Renal cortex interstitium (tissue), 11 donors: ENCODE measurements at regions not wholly inside any gene's neighbourhood (a gene's known extent, or its start where the extent isn't known, plus 50 kb on each side); places are given as distances from the start of the nearest gene placed in this dataset.
"Not testable (repeated sequence)": the region's sequence is repeated elsewhere in the genome, so short reads cannot be mapped to it uniquely, and the experiment has no call there.

Experiments
- DNase-seq, 11 donors: peaks; one replicate each; pipeline ENCODE4 v3.0.0-alpha.2; 2013; ENCODE audit warnings: low read depth in 9 of 11, low spot score in 4 of 11; ENCODE audit errors: extremely low read depth in 1 of 11

DNA sequence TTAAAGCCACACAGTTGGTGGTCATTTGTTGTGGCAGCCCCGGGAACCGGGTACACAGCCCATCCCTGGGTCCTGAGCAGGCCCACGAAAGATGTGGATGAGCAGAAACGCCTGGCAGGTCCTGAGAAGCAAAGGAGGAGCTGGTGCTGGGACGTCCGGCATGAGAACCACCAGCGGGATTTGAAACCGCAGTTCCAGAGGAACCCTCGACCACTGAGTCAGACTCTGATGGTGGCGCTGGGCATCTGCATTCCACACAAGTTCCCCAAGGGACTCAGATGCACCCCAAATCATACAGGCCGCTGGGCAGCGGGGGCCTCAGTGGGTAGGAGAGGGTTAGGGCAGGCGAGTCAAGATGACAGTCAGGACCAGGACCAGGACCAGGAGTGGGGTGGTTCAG is 363.0 kb downstream of the SHANK2 start:
- no peak for DNase-seq

DNA sequence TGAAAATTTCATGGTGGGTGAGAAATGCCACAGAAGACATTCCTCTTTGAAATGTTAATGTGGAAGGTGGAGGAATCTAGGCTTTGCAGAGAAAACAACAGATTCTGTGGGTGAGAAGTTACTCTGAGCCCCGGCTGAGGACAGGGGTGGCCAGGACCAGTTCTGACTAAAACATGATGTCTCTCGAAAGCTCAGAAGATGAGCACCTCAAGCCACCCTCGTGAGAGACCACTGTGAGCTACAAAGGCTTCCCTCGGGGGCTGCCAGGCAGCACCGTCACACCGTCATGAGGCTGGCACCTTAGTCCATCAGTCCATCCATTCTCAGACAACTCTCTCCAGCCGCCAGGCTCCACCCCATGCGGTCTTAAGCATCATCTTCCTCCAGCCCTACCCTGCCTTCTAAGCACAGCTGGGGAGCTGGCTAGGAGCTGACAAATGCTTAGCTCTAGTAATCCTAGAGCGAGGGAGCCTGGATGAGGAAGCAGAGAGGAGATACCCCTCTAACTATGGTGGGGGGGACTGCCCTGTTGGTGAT is 360.5 kb downstream of the SHANK2 start:
- DNase-seq = no peak

DNA sequence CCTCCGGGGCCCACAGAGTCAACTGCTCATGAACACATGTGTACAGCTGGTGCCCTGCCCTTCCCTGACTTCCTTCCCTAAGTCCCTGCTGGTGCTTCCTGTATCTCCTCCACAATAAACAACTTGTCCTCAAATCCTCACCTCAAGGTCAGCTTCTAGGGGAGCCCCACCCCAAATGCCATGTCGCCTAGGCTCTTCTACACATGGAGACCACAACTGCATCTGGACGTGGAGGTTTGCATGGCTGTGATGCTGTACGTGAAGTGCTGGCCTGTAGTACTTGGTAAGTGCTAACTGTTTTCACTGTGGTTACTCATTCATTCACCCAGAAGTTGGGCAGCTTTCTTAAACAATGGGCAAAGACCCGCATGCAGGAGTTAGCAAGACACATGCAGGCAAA is 359.5 kb downstream of the SHANK2 start:
- no peak for DNase-seq

DNA sequence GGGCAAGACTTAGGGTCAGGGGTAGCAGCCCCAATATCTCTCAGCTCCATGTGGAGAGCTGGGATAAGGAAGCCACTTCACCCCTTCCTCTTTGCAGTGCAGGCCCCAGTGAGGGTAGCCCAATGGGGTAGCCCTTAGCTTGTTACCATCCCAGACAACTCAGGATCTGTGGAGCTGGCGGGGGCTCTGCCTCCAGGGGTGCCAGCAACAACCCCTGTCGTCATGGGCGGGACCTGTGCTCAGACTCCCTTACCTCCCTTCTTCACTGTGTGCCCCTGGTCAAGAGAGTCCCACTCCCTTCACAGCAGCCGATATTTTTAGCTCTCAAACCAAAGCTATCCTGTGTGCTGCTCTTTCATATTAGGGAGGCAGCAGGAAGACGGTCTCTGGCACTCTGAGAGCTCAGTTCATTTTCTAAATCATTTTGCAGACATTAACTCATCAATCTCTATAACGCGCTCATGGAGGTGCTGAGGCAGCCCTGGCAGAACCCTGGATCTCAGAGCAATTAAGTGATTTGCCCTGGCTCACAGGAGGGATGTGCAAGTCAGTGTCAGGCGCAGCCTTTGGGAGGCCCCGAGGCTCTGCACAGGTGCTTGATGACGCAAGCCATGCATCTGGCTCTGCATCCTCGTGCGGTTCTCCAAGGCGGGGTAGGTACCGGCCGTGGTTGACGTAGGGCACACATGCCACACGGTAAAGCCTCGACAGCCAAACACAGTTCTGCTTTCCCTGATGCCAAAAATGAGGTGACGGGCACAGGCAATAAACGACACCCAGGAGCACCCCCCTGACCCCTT is 357.6 kb downstream of the SHANK2 start:
- no peak for DNase-seq

DNA sequence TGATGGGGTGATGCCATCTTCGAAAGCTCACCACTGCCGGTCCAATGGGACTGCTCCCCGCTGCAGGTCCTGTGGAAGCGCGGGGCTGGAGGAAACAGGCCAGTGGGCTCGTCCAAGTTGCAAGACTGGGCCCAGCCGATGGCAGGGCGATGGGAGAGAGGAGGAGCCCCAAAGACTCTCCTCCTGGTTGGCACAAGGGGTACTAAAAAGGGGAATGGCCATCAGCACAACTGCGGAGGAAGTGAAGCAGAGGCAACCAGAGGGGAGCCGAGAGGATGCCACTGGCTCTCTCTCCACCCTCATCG is 357.1 kb downstream of the SHANK2 start:
- DNase-seq = no peak

DNA sequence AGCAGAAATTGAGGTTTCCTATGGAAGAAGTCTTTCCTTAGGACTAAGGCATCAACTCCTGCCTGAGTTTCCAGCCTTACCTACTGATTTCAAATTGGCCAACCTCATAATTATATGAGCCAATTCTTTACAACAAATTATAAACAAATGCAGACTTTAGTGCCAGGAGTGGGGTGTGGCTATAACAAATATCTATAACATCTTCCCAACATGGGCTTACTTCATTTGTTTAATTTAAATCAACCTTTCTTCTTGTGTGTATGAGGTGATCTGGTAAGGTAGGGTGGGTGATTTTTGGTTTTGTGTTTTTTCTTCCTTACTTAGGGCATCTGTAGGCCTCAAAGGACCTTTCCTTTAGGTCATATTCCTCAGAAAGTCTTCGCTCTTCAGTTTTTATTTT is 354.9 kb downstream of the SHANK2 start:
- no peak for DNase-seq

DNA sequence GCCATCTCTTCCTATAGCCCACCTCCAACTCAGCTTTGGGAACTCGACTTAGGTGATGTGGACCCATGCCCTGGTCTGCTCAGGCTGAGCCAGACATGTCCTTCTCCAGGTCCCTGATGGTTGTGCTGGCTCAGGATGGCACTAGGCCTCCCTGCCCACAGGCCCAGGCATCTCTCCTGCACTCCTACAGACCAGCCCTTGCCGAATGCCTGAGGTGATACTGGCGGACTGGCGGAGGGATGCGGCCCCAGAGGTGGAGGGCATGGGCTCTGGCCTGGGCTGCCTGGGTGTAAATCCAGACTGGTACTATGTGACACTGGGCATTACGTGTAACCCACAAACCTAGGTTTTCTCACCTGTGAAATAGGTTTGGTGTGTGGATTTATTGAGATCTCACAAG is 352.8 kb downstream of the SHANK2 start:
- DNase-seq = no peak

DNA sequence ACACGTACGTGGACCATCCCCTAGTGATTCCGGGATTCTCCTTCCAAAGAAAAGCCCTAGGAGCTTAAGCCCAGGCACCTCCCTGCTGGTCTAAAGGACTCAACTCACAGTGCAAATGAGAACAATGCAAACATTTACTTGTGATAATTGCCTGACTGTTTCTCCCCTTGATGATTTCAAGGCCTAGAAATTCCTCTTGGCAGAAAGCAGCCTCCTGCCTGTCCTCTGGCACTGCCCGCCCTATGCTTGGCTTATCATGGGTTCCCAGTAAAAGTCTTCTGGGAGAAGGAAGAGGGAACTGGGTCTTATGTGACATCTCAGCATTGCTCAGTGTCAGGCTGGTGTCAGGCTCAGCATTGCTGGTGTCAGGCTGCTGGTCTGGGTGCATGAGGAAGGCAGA is 351.8 kb downstream of the SHANK2 start:
- no peak for DNase-seq

DNA sequence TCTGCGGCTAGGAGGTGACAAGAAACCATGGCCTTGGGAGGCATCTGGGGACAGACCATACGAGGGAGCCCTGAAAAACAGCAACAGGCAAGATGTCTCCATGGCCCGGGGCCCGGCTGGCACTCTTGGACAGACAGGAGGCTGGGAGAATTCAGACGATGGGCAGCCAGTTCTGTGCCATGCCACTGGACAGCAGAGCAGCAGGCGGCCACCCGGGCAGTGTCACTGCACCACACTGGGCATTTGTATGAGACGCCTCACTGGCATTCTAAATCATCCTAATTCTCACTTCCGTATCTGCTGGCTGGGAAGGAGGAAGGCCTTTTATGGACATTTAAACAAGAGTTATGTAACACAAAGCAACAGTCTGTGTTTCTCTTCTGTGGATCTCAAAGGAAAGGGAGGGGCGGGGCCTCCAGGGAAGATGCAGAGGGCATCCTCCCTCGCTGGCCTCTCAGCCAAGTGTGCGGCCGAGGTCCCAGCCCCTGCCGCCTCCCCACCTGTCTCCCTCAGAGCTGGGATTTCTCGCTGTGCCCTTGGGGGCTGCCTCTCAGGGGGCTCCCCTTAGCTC is 350.3 kb downstream of the SHANK2 start:
- DNase-seq = peak in 3 of 11 donors; percentile 20 to 34 (median 29)

DNA sequence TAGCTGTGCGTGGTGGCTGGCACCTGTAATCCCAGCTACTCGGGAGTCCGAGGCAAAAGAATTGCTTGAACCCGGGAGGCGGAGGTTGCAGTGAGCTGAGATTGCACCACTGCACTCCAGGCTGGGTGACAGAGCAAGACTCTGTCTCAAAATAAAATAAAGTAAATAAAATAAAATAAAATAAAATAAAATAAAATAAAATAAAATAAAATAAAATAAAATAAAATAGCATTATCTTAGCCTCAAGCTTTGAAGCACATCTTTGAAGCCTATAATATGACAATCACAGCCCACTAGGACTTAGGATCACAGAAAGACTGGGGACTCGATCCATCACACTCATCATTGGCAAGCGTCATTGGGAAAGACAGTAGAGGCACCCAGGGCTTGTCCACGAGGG is 349.1 kb downstream of the SHANK2 start:
- DNase-seq = not testable (repeated sequence)

DNA sequence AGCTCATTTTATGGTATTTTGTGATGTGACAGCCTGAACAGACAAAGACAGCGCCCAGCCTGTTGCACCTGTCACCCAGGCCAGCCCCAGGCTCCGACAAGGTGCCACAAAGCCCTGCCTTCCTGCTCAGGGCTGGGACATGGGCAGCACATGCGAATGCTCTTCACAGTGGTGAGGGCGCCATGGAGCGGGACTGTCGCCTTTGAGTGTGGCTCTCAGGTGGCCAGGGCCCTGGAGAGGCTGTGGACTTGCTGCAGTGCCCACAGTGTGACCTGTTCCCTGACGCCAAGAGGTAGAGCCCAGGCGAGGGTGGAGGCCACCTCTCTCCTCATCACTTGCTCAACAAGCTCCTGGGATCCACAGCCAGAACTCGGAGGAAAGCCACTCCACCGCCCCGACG is 346.3 kb downstream of the SHANK2 start:
- DNase-seq = no peak

DNA sequence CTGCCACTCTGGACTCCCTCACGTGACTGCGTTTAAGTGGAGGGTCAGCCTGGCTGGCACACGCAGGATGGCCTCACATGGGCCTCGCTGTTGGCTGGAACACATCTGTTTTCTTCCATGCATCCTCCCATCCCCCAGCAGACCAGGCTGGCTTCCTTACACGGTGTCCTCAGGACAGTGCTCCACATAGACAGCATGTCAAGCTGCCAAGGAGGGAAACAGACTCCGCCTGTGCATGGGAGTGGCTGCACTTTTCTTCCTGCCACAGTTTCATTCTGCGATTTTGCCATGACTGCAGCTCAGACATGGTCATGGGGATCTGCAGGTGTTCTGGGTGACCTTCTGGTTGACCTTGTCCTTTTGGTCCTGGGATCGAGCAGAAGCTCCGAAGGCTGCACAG is 344.2 kb downstream of the SHANK2 start:
- DNase-seq = no peak

DNA sequence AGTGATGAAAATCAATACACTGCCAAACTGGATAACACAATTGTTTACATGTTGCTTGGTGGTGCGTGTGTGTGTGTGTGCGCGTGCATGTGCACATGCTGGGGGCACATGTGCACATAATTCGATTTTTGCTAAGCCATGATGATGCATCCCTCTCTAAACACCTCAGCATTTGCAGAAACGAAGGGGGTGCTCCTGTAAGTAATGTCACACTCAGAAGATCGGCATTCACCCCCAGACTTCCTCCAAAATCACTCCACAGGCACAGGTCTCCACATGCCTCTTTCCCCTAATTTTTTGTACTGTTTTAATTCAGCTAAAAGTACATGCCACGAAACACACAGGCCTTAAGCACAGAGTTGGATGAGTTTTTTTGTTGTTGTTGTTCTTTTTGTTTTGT is 341.5 kb downstream of the SHANK2 start:
- no peak for DNase-seq

DNA sequence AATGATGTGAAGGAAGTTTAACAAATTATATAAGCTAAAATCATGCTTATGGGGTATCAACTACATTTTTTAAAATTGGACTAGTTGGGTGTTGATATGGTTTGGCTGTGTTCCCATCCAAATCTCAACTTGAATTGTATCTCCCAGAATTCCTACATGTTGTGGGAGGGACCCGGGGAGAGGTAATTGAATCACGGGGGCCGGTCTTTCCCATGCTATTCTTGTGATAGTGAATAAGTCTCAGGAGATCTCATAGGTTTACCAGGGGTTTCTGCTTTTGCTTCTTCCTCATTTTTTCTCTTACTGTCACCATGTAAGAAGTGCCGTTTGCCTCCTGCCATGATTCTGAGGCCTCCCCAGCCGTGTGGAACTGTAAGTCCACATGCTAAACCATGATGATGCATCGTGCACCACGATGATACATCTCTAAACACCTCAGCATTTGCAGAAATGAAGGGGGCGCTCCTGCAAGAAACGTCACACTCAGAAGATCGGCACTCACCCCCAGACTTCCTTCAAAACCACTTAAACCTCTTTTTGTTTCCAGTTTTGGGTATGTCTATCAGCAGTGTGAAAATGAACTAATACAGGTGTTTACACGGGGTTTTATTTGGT is 340.0 kb downstream of the SHANK2 start:
- DNase-seq = no peak

DNA sequence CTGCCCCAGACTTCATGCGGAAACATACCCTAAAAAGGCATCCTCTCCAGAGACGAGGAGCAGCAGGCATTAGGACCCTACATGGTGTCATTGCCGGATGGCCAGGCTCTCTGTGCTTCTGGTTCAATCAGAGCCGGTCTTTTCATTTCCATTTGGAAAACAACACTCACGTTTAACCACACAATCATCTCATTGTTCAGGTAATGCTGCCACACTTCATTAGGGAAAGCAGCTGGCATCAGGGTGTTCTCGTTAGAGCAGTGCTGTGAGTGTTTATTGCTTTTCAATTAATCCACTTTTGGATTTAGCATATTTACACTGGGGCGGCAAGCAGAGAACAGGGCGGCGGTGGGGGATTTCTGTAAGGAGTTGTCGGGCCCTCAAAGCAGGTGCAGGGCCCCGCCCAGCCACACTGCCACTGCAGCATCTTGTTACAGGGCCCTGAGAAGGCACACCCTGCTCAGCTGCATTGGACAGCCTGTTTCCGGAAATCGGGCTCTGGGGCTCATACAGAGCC is 338.6 kb downstream of the SHANK2 start:
- no peak for DNase-seq

DNA sequence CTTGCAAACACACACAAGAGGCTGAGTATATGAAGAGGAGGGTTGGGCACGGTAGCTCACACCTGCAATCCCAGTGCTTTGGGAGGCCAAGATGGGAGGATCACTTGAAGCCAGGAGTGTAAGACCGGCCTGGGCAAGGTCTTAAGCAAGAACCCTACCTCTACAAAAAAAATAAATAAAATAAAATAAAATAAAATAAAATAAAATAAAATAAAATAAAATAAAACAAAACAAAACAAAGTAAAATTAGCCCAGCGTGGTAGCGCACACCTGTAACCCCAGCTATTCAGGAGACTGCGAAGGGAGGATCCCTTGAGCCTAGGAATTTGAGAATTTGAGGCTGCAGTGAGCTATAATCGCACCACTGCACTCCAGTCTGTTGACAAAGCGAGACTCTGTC is 337.9 kb downstream of the SHANK2 start:
- no peak for DNase-seq

DNA sequence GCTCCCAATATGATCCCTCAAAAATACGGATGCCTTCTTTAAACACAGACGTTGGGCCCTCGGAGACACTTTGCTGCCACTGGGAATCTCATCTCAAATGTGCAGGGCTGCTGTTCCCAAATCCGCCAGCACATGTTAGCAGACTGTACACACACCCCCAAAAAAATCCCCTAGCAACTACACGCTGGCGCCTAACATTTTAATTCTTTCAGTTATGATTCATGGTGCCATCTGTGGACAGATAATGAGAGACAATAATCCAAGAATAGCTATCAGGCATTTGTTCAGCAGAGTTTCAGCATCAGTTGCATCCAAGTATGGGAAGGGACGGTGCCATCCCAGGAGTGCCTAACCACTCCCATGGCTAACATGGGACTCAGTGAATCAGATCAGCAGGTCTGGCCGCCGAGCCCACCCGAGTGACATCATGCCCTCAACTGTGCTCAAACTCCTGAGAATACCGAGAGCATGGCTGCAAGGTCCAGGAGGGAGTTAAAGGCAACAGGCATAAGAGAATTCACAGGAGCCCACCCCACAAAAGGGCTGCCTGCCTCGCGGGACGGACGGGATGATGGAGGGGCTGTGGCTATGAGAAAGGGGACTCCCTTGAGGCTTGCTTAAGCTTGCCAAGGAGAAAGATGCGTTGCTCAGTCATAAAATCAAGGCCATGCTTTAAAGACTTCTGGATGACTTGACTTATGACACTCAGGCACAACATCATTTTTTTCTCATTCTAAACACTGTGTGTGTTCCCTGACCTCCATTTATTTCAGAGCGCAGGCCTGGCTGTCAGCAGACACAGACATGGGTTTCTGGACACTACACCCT is 337.0 kb downstream of the SHANK2 start:
- no peak for DNase-seq

DNA sequence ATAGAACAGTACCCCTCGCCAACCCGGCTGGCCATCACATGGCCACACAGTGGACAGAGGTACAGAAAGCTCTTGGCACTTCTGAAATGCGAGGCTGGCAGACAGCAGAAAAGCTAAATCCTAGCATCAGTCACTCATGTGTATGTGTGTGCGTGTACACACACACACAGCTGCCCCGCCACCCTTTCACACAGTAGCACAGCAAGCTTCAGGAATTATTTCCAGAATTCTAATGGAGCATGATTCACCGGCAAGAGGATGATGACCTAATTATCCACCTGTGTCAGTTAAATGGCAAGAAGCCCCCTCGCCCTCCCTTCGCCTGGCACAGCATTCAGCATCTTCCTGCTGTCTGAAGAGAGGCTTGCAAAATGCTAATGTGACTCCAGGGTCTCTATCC is 336.0 kb downstream of the SHANK2 start:
- DNase-seq = no peak

DNA sequence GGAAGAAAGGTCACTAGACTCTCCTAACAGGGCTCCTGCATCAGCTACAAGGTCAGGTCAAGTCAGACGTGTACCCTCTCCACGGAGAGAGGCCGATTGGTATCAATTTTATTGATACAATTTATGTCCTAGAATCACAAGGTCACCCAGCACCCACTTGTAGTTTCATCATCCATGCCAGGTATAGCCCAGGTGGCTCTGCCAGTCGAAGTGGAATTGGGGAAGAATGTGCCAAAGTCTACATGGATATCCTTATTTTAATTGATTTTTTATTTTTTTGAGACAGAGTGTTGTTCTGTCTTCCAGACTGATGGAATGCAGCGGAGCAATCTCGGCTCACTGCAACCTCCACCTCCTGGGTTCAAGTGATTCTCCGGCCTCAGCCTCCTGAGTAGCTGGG is 334.1 kb downstream of the SHANK2 start:
- DNase-seq = no peak

DNA sequence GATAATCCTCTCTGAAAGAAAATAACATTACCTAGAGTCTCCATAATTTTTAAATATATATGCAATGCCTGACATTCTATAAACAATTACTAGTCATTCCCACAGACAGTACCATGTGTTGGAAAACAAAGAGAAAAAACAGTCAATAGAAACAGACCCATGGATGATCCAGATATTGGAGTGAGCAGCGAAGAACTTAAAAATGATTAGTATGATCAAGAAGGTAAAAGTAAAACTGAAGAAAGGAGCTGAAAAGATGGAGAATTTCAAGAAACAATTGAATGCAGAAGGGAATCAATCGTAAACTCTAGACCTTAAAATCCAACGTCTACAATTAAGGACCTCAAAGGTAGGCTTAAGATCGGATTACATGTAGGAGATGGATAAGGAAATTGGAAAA is 330.6 kb downstream of the SHANK2 start:
- DNase-seq = no peak
